Glutamatergic neuron (in vitro differentiated cells): ENCODE measurements at regions not wholly inside any gene's neighbourhood (a gene's known extent, or its start where the extent isn't known, plus 50 kb on each side); places are given as distances from the start of the nearest gene placed in this dataset.

ENCODE experiments used
- DNase-seq: peaks from one replicate; pipeline ENCODE4 v3.0.0; 2022
- H3K27ac Mint-ChIP-seq: one replicate; pipeline ENCODE4 v1.8.0; 2020; ENCODE audit warnings: mild to moderate bottlenecking, mixed read lengths, inconsistent platforms; ENCODE audit not compliant: unreplicated experiment
- H3K27me3 Mint-ChIP-seq: one replicate; pipeline ENCODE4 v1.8.0; 2020; ENCODE audit warnings: mild to moderate bottlenecking, moderate library complexity, mixed read lengths, inconsistent platforms; ENCODE audit not compliant: unreplicated experiment
- H3K36me3 Mint-ChIP-seq: one replicate; pipeline ENCODE4 v1.8.0; 2020; ENCODE audit warnings: mild to moderate bottlenecking, mixed read lengths, inconsistent platforms; ENCODE audit not compliant: unreplicated experiment
- H3K4me1 Mint-ChIP-seq: one replicate; pipeline ENCODE4 v1.8.0; 2020; ENCODE audit warnings: mild to moderate bottlenecking, low read depth, mixed read lengths, inconsistent platforms; ENCODE audit not compliant: unreplicated experiment
- H3K4me3 Mint-ChIP-seq: one replicate; pipeline ENCODE4 v1.8.0; 2020; ENCODE audit warnings: mild to moderate bottlenecking, mixed read lengths, inconsistent platforms; ENCODE audit not compliant: unreplicated experiment
- H3K9me3 Mint-ChIP-seq: one replicate; pipeline ENCODE4 v1.8.0; 2020; ENCODE audit warnings: mild to moderate bottlenecking, moderate library complexity, mixed read lengths, inconsistent platforms; ENCODE audit not compliant: unreplicated experiment
- CTCF ChIP-seq: fragments of 200-600 bp; sonication (generic); IDR thresholded peaks from one replicate; pipeline ENCODE4 v1.5.0; 2021; ENCODE audit not compliant: partially characterized antibody, unreplicated experiment

GRCh38 chr11:21634956-21635355, 557.9 kb upstream of the ANO5 start:
- Mint-ChIP-seq H3K4me1 (peaks cover 9% of the 10 kb centered on the region), H3K9me3 (no peaks in the 10 kb centered on the region)
- no peak for TF ChIP-seq CTCF

GRCh38 chr11:21635394-21636145, 557.3 kb upstream of the ANO5 start:
- no peaks in the 10 kb centered on the region for H3K27me3 Mint-ChIP-seq
- no peak for TF ChIP-seq CTCF
- H3K4me1 Mint-ChIP-seq: peaks cover 9% of the 10 kb centered on the region
- no peaks in the 10 kb centered on the region for H3K9me3 Mint-ChIP-seq
- H3K4me3 Mint-ChIP-seq: no peak overlapping the region
- DNase-seq: no peak
- H3K36me3 Mint-ChIP-seq: no peaks in the 10 kb centered on the region
- no peak overlapping the region for H3K27ac Mint-ChIP-seq

More at GRCh38 chr11:21634956-21635355, 557.9 kb upstream of the ANO5 start:
- Mint-ChIP-seq H3K27ac (no peak overlapping the region), H3K4me3 (no peak overlapping the region), H3K36me3 (no peaks in the 10 kb centered on the region), H3K27me3 (no peaks in the 10 kb centered on the region)
- DNase-seq: no peak

GRCh38 chr11:21636561-21636960, 556.3 kb upstream of the ANO5 start:
- no peaks in the 10 kb centered on the region for H3K27me3 Mint-ChIP-seq
- TF ChIP-seq CTCF: no peak
- no peak overlapping the region for H3K27ac Mint-ChIP-seq
- no peaks in the 10 kb centered on the region for H3K36me3 Mint-ChIP-seq
- peaks cover 7% of the 10 kb centered on the region for H3K4me1 Mint-ChIP-seq
- no peak for DNase-seq
- no peak overlapping the region for H3K4me3 Mint-ChIP-seq
- H3K9me3 Mint-ChIP-seq: no peaks in the 10 kb centered on the region

- Mint-ChIP-seq H3K27ac (no peak overlapping the region), H3K4me3 (no peak overlapping the region), H3K9me3 (no peaks in the 10 kb centered on the region), H3K36me3 (no peaks in the 10 kb centered on the region), H3K27me3 (no peaks in the 10 kb centered on the region), H3K4me1 (no peaks in the 10 kb centered on the region)
- no peak for TF ChIP-seq CTCF
- DNase-seq: no peak
These were observed 552.4 kb upstream of the ANO5 start for GRCh38 chr11:21640491-21640890.

- no peaks in the 10 kb centered on the region for H3K27me3 Mint-ChIP-seq
These were observed 551.0 kb upstream of the ANO5 start for GRCh38 chr11:21641869-21642268.

More at GRCh38 chr11:21641869-21642268, 551.0 kb upstream of the ANO5 start:
- no peak for DNase-seq
- Mint-ChIP-seq H3K27ac (no peak overlapping the region), H3K4me1 (no peaks in the 10 kb centered on the region), H3K4me3 (no peak overlapping the region), H3K36me3 (no peaks in the 10 kb centered on the region), H3K9me3 (no peaks in the 10 kb centered on the region)
- TF ChIP-seq CTCF: no peak
